ENCODE measurements at regions not wholly inside any gene's neighbourhood (a gene's known extent, or its start where the extent isn't known, plus 50 kb on each side); places are given as distances from the start of the nearest gene placed in this dataset.

GRCh38 chr2:146818122-146818521, 1026.7 kb upstream of the ACVR2A start:
- H3K36me3 ChIP-seq = no peaks in the 10 kb centered on the region
- no peaks in the 10 kb centered on the region for H3K4me1 ChIP-seq
- H3K27me3 ChIP-seq = no peaks in the 10 kb centered on the region
- H3K4me3 ChIP-seq = no peak overlapping the region
- no peak overlapping the region for H3K27ac ChIP-seq
- no peak for DNase-seq
- H3K9me3 ChIP-seq = no peaks in the 10 kb centered on the region
- intact Hi-C loops (cut with DNase I; ENCODE audit: low total_unique reads) = no loop called here
- TF ChIP-seq CTCF (IDR thresholded peaks at IDR 0.05) (no peak), POLR2A (IDR thresholded peaks at IDR 0.05) (no peak)

- intact Hi-C loops (cut with DNase I; ENCODE audit: low total_unique reads) = no loop called here
- Histone ChIP-seq H3K9me3 (no peaks in the 10 kb centered on the region), H3K27ac (no peak overlapping the region), H3K27me3 (no peaks in the 10 kb centered on the region), H3K36me3 (no peaks in the 10 kb centered on the region), H3K4me1 (no peaks in the 10 kb centered on the region), H3K4me3 (no peak overlapping the region)
- DNase-seq = no peak
- TF ChIP-seq CTCF (IDR thresholded peaks at IDR 0.05) = no peak
- no peak for TF ChIP-seq POLR2A (IDR thresholded peaks at IDR 0.05)
Observed at GRCh38 chr2:146817613-146818012, 1027.2 kb upstream of the ACVR2A start.

GRCh38 chr2:146814971-146815370, 1029.9 kb upstream of the ACVR2A start:
- Histone ChIP-seq H3K9me3 (no peaks in the 10 kb centered on the region), H3K4me3 (no peak overlapping the region), H3K4me1 (no peaks in the 10 kb centered on the region), H3K36me3 (no peaks in the 10 kb centered on the region), H3K27me3 (no peaks in the 10 kb centered on the region), H3K27ac (no peak overlapping the region)
- TF ChIP-seq POLR2A (IDR thresholded peaks at IDR 0.05) = no peak
- TF ChIP-seq CTCF (IDR thresholded peaks at IDR 0.05) = no peak
- intact Hi-C loops (cut with DNase I; ENCODE audit: low total_unique reads) = no loop called here
- DNase-seq = no peak

GRCh38 chr2:146807568-146808168, 1037.2 kb upstream of the ACVR2A start:
- DNase-seq = no peak
- intact Hi-C loops (cut with DNase I; ENCODE audit: low total_unique reads) = no loop called here
- Histone ChIP-seq H3K27ac (no peak overlapping the region), H3K4me1 (no peaks in the 10 kb centered on the region), H3K4me3 (no peak overlapping the region), H3K9me3 (no peaks in the 10 kb centered on the region), H3K27me3 (no peaks in the 10 kb centered on the region), H3K36me3 (no peaks in the 10 kb centered on the region)
- TF ChIP-seq CTCF (IDR thresholded peaks at IDR 0.05) (no peak), POLR2A (IDR thresholded peaks at IDR 0.05) (no peak)

DNA sequence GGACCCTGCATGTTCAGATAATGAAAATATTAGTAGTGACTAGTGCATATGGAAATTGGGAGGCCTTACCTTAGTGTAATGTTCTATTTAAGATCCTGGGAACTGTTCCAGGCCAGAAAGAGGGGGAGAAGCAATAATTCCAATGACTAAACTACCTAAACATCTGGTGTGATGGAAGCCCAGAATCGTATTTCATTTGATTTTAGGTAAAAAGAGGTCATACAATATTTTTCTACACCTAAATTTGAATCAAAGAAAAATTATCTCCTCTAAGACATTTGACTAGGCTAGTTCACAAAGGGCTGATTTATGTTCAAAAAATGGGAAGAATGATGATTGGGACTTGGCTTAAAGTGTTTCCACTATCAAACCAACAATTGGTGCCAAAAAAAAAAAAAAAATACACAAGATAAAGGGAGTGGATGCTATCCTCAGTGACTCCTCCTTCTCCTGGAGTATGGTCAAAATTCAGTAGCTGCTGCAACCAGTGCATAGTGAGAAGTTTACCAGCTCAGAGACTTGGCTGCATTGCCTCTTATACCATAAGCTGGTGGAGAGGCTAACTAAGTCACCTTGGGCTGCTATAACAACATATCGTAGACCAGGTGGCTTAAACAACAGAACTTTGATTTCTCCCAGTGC, 1038.3 kb upstream of the ACVR2A start:
- no peaks in the 10 kb centered on the region for H3K36me3 ChIP-seq
- H3K27me3 ChIP-seq = no peaks in the 10 kb centered on the region
- H3K27ac ChIP-seq = no peak overlapping the region
- no peak overlapping the region for H3K4me3 ChIP-seq
- intact Hi-C loops (cut with DNase I; ENCODE audit: low total_unique reads) = no loop called here
- H3K9me3 ChIP-seq = no peaks in the 10 kb centered on the region
- TF ChIP-seq CTCF (IDR thresholded peaks at IDR 0.05) = no peak
- TF ChIP-seq POLR2A (IDR thresholded peaks at IDR 0.05) = no peak
- no peak for DNase-seq
- H3K4me1 ChIP-seq = no peaks in the 10 kb centered on the region

Data from uterus (tissue), 3 donors.